BLaER1 treated with 17β-estradiol and CSF1 and Interleukin-3, amounts not matched to agents 10 nM and 100 nM (cell line): ENCODE measurements at regions not wholly inside any gene's neighbourhood (a gene's known extent, or its start where the extent isn't known, plus 50 kb on each side); places are given as distances from the start of the nearest gene placed in this dataset.

Source experiments
- H3K27ac ChIP-seq, 11 experiments: shearing (Covaris generic); formaldehyde crosslinking; 2 replicates each; pipeline ENCODE4 v1.8.1; 2022
- H3K27me3 ChIP-seq, 11 experiments: shearing (Covaris generic); formaldehyde crosslinking; 2 replicates each; pipeline ENCODE4 v1.8.1; 2022
- H3K36me3 ChIP-seq, 11 experiments: shearing (Covaris generic); formaldehyde crosslinking; 2 replicates each; pipeline ENCODE4 v1.8.1; 2022
- H3K4me1 ChIP-seq, 10 experiments: shearing (Covaris generic); formaldehyde crosslinking; 2 replicates each; pipeline ENCODE4 v1.8.1; 2022
- H3K4me2 ChIP-seq, 11 experiments: shearing (Covaris generic); formaldehyde crosslinking; 2 replicates each; pipeline ENCODE4 v1.8.1; 2022
- H3K4me3 ChIP-seq, 10 experiments: shearing (Covaris generic); formaldehyde crosslinking; 2 replicates each; pipeline ENCODE4 v1.8.1; 2022
- H3K9ac ChIP-seq, 11 experiments: shearing (Covaris generic); formaldehyde crosslinking; 2 replicates each; pipeline ENCODE4 v1.8.1; 2022
- H3K9me3 ChIP-seq, 11 experiments: shearing (Covaris generic); formaldehyde crosslinking; replicated peaks in 1 of 11; 2 replicates each; pipeline ENCODE4 v1.8.1; 2022
- H4K20me1 ChIP-seq, 11 experiments: shearing (Covaris generic); formaldehyde crosslinking; 2 replicates each; pipeline ENCODE4 v1.8.1; 2022
- Cebpa-rat ChIP-seq, 11 experiments: shearing (Covaris generic); IDR thresholded peaks; 2 replicates each; pipeline ENCODE4 v1.8.1; 2022

DNA sequence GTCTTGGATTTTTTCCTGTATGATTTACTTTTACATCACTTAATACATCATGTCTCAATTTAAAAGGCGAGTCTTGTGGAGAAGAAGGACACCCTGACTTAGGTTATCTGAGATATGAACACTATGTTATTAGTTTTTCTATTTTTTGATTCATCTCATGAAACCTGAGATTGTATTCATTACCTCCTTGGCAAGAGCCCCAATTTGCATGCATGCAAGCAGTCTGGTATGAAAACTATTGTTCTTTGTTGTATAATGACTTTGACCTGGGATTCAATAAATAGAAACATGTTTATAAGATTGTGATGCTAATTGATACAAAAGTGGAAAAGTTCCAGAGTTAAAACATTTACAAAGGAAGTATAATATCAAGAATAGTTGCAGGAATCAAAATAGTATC, 576.1 kb downstream of the NOVA1 start:
- H4K20me1 ChIP-seq, result no peaks in the 10 kb centered on the region
- H3K4me3 ChIP-seq, result no peak overlapping the region
- H3K36me3 ChIP-seq, result no peaks in the 10 kb centered on the region
- no peak overlapping the region for H3K4me2 ChIP-seq
- TF ChIP-seq Cebpa-rat (IDR thresholded peaks at IDR 0.05), result no peak
- no peaks in the 10 kb centered on the region for H3K9me3 ChIP-seq
- H3K27ac ChIP-seq, result no peak overlapping the region
- H3K9ac ChIP-seq, result no peak overlapping the region
- no peaks in the 10 kb centered on the region for H3K27me3 ChIP-seq
- H3K4me1 ChIP-seq, result peaks cover 0 to 6% (median 4%) of the 10 kb centered on the region in 10 experiments; a peak in 10 of 20 replicates

DNA sequence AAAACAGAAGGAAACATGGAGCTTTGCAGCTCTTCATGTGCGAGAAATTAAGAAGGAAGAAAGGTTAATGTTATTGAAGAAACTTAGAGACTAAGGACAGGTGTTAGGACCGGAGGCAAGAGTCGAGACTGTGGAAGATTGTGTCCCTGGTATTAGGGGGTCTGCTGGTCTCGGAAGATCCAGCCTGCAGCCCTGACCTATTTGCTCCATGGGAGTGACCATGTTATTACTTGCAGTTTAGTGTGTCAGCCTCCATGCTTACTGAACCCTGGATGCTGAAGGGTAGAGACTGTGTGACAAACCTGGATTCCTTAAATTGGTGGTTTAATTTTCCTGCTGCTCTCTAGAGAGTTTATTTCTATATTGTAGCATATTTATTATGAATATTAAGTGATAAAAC, 580.6 kb downstream of the NOVA1 start:
- Histone ChIP-seq H3K4me2 (no peak overlapping the region), H4K20me1 (no peaks in the 10 kb centered on the region), H3K9ac (no peak overlapping the region), H3K36me3 (no peaks in the 10 kb centered on the region), H3K27ac (no peak overlapping the region), H3K4me1 (no peaks in the 10 kb centered on the region), H3K4me3 (no peak overlapping the region), H3K9me3 (no peaks in the 10 kb centered on the region), H3K27me3 (no peaks in the 10 kb centered on the region)
- no peak for TF ChIP-seq Cebpa-rat (IDR thresholded peaks at IDR 0.05)

DNA sequence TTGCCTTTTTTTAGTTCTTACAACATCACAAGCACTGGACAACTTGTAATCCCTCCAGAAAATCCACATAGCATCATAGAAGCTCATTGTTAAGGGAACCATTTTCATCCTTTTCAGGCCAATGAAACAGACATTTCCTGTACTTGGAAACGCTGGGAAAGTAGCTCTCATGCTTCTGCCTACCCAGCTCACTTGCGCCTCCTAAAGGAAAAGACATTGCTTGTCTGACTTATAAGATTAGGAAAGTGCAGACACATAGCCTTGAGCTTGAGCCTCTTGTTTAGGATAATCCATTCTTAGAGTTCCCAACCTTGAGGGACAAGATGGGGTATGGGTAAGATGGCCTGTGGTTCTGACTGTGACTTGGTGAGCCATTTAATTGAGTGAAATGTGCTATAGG, 589.5 kb downstream of the NOVA1 start:
- H3K9me3 ChIP-seq, result no peaks in the 10 kb centered on the region; a peak in 2 of 22 replicates

DNA sequence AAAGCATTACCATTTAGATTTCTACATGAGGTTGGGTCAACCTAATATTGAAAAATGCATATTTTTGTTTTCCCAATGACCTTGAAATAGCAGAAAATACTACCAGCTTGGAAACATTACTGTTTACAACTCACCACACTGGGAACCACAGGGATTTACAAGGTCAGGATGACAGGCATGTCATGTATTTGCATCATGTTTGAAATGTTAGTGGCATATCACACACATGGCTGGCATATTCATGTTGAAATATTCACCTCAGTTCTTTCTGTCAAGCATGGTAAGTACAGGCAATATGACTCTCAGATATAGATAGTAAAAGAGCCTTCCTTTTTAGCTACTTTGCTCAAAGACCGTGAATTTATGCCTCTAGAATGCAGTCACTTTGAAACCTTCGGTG, 593.5 kb downstream of the NOVA1 start:
- Histone ChIP-seq H3K4me3 (no peak overlapping the region), H3K36me3 (no peaks in the 10 kb centered on the region), H3K4me2 (no peak overlapping the region), H4K20me1 (no peaks in the 10 kb centered on the region), H3K4me1 (no peaks in the 10 kb centered on the region), H3K9ac (no peak overlapping the region), H3K27ac (no peak overlapping the region), H3K27me3 (no peaks in the 10 kb centered on the region), H3K9me3 (no peaks in the 10 kb centered on the region; a peak in 1 of 22 replicates)
- TF ChIP-seq Cebpa-rat (IDR thresholded peaks at IDR 0.05), result no peak

More for the DNA sequence above, 589.5 kb downstream of the NOVA1 start:
- no peaks in the 10 kb centered on the region for H3K36me3 ChIP-seq
- H4K20me1 ChIP-seq, result no peaks in the 10 kb centered on the region
- no peak overlapping the region for H3K27ac ChIP-seq
- no peak for TF ChIP-seq Cebpa-rat (IDR thresholded peaks at IDR 0.05)
- H3K4me3 ChIP-seq, result no peak overlapping the region
- H3K4me2 ChIP-seq, result no peak overlapping the region
- no peaks in the 10 kb centered on the region for H3K4me1 ChIP-seq
- no peaks in the 10 kb centered on the region for H3K27me3 ChIP-seq
- no peak overlapping the region for H3K9ac ChIP-seq

DNA sequence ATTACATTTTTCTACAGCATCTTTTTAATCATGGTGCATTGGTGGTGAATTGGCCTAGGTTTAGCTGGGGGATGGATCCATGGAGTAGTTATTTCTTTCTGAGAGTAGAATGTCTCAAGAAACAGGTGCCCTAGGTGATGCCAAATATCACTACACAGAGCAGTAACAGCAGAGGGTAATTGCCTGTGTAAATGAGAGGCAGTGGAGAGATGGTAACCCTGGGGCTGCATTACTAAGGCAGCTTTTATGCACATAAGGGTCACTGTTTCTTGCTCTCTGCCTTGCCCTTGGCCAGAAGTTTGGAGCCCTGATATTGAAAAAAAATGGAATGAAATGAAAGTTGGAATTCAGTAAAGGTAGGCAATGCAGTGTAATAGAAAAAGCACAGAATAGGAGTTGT, 604.0 kb downstream of the NOVA1 start:
- no peaks in the 10 kb centered on the region for H3K27me3 ChIP-seq
- H4K20me1 ChIP-seq, result no peaks in the 10 kb centered on the region
- peaks cover 0 to 9% (median 0%) of the 10 kb centered on the region in 11 experiments; a peak in 1 of 22 replicates for H3K9me3 ChIP-seq
- TF ChIP-seq Cebpa-rat (IDR thresholded peaks at IDR 0.05), result no peak
- H3K36me3 ChIP-seq, result no peaks in the 10 kb centered on the region
- no peaks in the 10 kb centered on the region for H3K4me1 ChIP-seq
- H3K27ac ChIP-seq, result no peak overlapping the region
- H3K4me2 ChIP-seq, result no peak overlapping the region
- no peak overlapping the region for H3K4me3 ChIP-seq
- no peak overlapping the region for H3K9ac ChIP-seq

DNA sequence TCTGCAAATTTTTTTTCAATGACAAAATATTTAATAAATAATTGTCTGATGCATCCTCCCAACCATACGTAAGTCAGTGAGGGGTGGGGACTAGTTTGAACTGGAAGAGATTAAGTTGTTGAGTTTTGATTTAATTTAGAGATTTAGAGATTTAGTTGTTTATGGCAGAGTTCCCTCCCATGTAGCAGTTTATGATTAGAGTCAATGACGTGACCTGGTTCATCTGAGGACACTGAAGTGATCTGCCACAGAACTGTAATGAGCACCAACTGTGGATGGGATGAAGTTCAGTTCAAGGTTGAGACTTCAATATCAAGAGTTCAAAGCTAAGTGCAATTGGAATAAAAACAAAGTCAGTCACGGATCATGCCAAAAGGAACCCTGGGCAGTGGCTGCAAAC, 609.3 kb downstream of the NOVA1 start:
- no peaks in the 10 kb centered on the region for H3K27me3 ChIP-seq
- no peak overlapping the region for H3K4me2 ChIP-seq
- H4K20me1 ChIP-seq, result no peaks in the 10 kb centered on the region
- H3K4me1 ChIP-seq, result peaks cover 0 to 20% (median 0%) of the 10 kb centered on the region in 10 experiments; a peak in 6 of 20 replicates
- no peak overlapping the region for H3K27ac ChIP-seq
- H3K4me3 ChIP-seq, result no peak overlapping the region
- H3K9ac ChIP-seq, result no peak overlapping the region
- H3K9me3 ChIP-seq, result peaks cover 0 to 15% (median 5%) of the 10 kb centered on the region in 11 experiments; a peak in 11 of 22 replicates
- H3K36me3 ChIP-seq, result no peaks in the 10 kb centered on the region
- no peak for TF ChIP-seq Cebpa-rat (IDR thresholded peaks at IDR 0.05)

DNA sequence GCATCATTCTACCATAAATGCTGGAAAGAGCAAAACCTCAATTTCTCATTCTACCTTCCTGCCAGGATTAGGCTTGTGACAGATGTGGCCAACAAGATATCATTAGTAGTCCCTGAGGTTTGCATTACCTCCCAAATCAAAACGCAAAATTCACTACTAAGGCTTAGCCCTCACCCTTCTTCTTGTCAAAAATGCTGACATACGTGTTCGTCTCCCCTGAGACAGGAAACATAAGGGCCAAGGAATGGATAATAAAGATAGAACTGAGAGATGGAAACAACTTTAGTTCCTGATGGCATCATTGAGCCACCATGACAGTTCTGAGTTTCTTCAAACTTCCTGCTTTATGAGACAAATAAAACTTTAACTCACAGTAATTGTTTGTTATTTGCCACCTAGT, 642.1 kb downstream of the NOVA1 start:
- Histone ChIP-seq H4K20me1 (no peaks in the 10 kb centered on the region), H3K4me1 (no peaks in the 10 kb centered on the region), H3K36me3 (no peaks in the 10 kb centered on the region), H3K27me3 (no peaks in the 10 kb centered on the region), H3K9me3 (no peaks in the 10 kb centered on the region), H3K27ac (no peak overlapping the region), H3K4me2 (no peak overlapping the region), H3K4me3 (no peak overlapping the region), H3K9ac (no peak overlapping the region)
- no peak for TF ChIP-seq Cebpa-rat (IDR thresholded peaks at IDR 0.05)

DNA sequence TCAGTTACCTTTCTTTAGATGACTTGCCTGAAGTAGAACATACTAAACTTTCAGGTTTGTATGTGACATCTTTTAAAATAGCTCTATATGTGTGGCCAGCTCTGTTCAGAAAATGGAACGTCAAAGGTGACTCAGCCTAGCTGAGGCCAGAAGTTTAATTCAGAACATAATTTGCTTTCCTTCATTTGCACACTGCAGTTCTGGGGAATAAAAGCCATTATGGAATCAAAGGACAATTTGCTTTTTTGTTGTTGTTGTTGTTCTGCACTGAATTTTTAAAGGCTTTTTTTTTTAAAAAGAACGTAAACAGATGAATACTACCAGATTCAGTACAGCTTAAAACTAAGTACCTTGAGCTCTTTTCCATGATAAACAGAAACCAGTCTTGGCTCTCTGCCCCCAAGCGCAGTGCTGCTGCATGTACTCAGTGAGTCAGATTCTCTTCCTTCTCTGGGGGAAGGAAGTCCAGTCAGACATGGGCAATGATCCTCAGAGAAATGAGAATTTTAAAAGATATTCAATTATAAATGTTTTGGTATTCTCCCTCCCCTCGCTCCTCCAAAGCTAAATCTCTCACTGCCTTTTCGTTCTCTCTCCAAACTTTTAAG, 644.2 kb downstream of the NOVA1 start:
- Histone ChIP-seq H3K27ac (no peak overlapping the region), H4K20me1 (no peaks in the 10 kb centered on the region), H3K36me3 (no peaks in the 10 kb centered on the region), H3K4me2 (no peak overlapping the region), H3K9ac (no peak overlapping the region), H3K4me1 (no peaks in the 10 kb centered on the region), H3K4me3 (no peak overlapping the region), H3K27me3 (no peaks in the 10 kb centered on the region), H3K9me3 (no peaks in the 10 kb centered on the region)
- TF ChIP-seq Cebpa-rat (IDR thresholded peaks at IDR 0.05), result no peak

DNA sequence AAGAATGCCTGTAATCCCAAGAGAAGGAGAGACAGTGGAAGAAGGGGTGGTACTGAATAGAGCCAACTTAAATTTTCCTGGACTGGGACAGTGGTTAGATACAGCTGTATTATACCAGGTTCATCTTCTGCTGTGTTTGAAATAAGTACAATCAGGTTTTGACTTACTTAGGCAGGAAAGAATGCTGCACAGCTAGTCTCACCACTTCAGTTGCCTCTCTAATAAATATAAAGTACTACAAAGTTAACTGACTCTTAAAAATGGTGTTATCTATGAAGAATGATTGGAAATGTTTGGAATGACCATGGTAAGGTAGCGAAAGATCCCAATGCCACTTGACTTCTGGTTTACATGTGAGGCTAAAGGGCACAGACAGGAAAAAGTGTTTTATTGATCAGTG, 652.1 kb downstream of the NOVA1 start:
- Histone ChIP-seq H3K9me3 (no peaks in the 10 kb centered on the region), H3K27ac (no peak overlapping the region)
- TF ChIP-seq Cebpa-rat (IDR thresholded peaks at IDR 0.05), result no peak

DNA sequence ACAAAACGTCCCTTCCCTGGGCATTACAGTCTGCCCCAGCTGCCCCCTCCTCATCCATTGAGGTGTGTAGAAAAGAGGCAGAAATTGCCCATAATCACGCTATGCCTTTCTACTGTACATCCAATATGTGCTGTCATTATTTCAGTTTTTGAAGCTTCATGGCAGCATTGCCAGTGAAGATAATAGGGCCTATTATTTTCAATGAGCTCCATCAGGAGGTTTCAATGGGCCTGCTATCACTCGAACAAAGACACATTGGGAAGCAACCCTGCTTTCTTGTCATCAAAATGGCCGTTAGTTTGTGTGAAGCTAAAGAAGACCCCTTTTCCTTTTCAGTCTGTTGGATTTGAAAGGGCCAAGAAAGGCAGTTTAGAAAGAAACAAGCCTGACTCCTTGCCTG, 653.8 kb downstream of the NOVA1 start:
- no peaks in the 10 kb centered on the region for H3K9me3 ChIP-seq
- no peak overlapping the region for H3K4me2 ChIP-seq
- no peak overlapping the region for H3K9ac ChIP-seq
- H3K27me3 ChIP-seq, result no peaks in the 10 kb centered on the region
- no peak for TF ChIP-seq Cebpa-rat (IDR thresholded peaks at IDR 0.05)
- H3K27ac ChIP-seq, result no peak overlapping the region
- H3K4me1 ChIP-seq, result no peaks in the 10 kb centered on the region
- no peak overlapping the region for H3K4me3 ChIP-seq
- H3K36me3 ChIP-seq, result no peaks in the 10 kb centered on the region
- H4K20me1 ChIP-seq, result no peaks in the 10 kb centered on the region

More for the DNA sequence above, 652.1 kb downstream of the NOVA1 start:
- Histone ChIP-seq H3K4me3 (no peak overlapping the region), H3K27me3 (no peaks in the 10 kb centered on the region), H3K4me1 (no peaks in the 10 kb centered on the region), H3K4me2 (no peak overlapping the region), H4K20me1 (no peaks in the 10 kb centered on the region), H3K36me3 (no peaks in the 10 kb centered on the region), H3K9ac (no peak overlapping the region)
